GM18519 (cell line): ENCODE measurements at regions not wholly inside any gene's neighbourhood (a gene's known extent, or its start where the extent isn't known, plus 50 kb on each side); places are given as distances from the start of the nearest gene placed in this dataset.
"Not testable (repeated sequence)": the region's sequence is repeated elsewhere in the genome, so short reads cannot be mapped to it uniquely, and the experiment has no call there.

ENCODE experiments used
- ATAC-seq: cut with Tn5 transposase; IDR thresholded peaks from one replicate; pipeline ENCODE4 v1.9.1; 2021; ENCODE audit warnings: mild to moderate bottlenecking, moderate library complexity; ENCODE audit not compliant: unreplicated experiment, low FRiP score

- peak; percentile 59 for ATAC-seq
Measured at GRCh38 chr7:115368998-115369397, 447.1 kb downstream of the MDFIC start.

GRCh38 chr7:115363916-115364315, 442.0 kb downstream of the MDFIC start:
- no peak for ATAC-seq

- no peak for ATAC-seq
Measured at GRCh38 chr7:115359955-115360354, 438.1 kb downstream of the MDFIC start.

- no peak for ATAC-seq
Measured at GRCh38 chr7:115359119-115359518, 437.2 kb downstream of the MDFIC start.

GRCh38 chr7:115357703-115357999, 435.8 kb downstream of the MDFIC start:
- ATAC-seq: no peak

GRCh38 chr7:115356999-115357702, 435.3 kb downstream of the MDFIC start:
- no peak for ATAC-seq

GRCh38 chr7:115356139-115356746, 434.3 kb downstream of the MDFIC start:
- no peak for ATAC-seq

GRCh38 chr7:115354925-115355324, 433.0 kb downstream of the MDFIC start:
- ATAC-seq: no peak

- no peak for ATAC-seq
Measured at GRCh38 chr7:115352375-115352774, 430.5 kb downstream of the MDFIC start.

- no peak for ATAC-seq
Measured at GRCh38 chr7:115350764-115351163, 428.9 kb downstream of the MDFIC start.

GRCh38 chr7:115349635-115350034, 427.7 kb downstream of the MDFIC start:
- ATAC-seq: no peak

- ATAC-seq: no peak
Measured at GRCh38 chr7:115346685-115347084, 424.8 kb downstream of the MDFIC start.

GRCh38 chr7:115340828-115341227, 418.9 kb downstream of the MDFIC start:
- ATAC-seq: peak; percentile 60

GRCh38 chr7:115338016-115338415, 416.1 kb downstream of the MDFIC start:
- no peak for ATAC-seq

GRCh38 chr7:115332691-115333090, 410.8 kb downstream of the MDFIC start:
- ATAC-seq: no peak

- no peak for ATAC-seq
Measured at GRCh38 chr7:115329006-115329405, 407.1 kb downstream of the MDFIC start.

GRCh38 chr7:115328018-115328417, 406.1 kb downstream of the MDFIC start:
- no peak for ATAC-seq

GRCh38 chr7:115327326-115327725, 405.4 kb downstream of the MDFIC start:
- no peak for ATAC-seq

- no peak for ATAC-seq
Measured at GRCh38 chr7:115319541-115319940, 397.6 kb downstream of the MDFIC start.

GRCh38 chr7:115310316-115310715, 388.4 kb downstream of the MDFIC start:
- ATAC-seq: not testable (repeated sequence)

GRCh38 chr7:115306586-115306985, 384.7 kb downstream of the MDFIC start:
- no peak for ATAC-seq

GRCh38 chr7:115300231-115300870, 378.5 kb downstream of the MDFIC start:
- ATAC-seq: no peak
